ENCODE measurements at regions not wholly inside any gene's neighbourhood (a gene's known extent, or its start where the extent isn't known, plus 50 kb on each side); places are given as distances from the start of the nearest gene placed in this dataset.

DNA sequence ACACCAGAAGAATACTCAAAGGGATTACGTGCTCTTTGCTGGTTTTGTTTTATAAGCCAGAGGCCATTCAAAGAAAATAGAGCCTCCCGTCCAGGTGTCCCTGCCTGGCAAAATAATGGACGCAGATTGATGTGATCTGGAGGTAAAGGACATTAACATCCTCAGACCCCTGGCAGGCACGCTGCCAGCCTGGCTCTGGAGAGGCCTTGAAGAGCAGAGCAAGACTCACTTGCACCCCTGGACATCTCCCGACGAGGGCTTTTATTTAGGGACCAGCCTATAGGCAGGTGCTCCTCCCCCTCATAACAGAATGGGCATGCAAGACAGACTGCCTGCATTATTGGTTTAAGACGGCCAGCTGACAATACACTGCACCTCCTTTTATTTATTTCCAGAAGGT lies 291.3 kb downstream of the BCL11A start:
- in situ Hi-C loops (cut with MboI) = no loop called here

More for the DNA sequence above, 291.3 kb downstream of the BCL11A start:
- H3K9ac ChIP-seq (ENCODE audit: control insufficient read depth, insufficient read depth, low read length) = no peak overlapping the region
- SMC1A ChIA-PET (ENCODE audit: uncharacterized antibody, unreplicated experiment) = no interaction called here
- intact Hi-C loops (cut with micrococcal nuclease; ENCODE audit: unreplicated experiment) = no loop called here
- RAD21 ChIA-PET (ENCODE audit: unreplicated experiment) = no interaction called here
- CTCF ChIA-PET = no interaction called here
- no peaks in the 10 kb centered on the region for H3K79me2 ChIP-seq (ENCODE audit: control insufficient read depth, insufficient read depth, low read length)
- no peak for ATAC-seq
- H3K9me3 ChIP-seq (replicated peaks; ENCODE audit: control insufficient read depth, insufficient read depth, low read length) = no peaks in the 10 kb centered on the region
- BruUV-seq (replicated peaks) = no TSS peak
- no peak overlapping the region for H2AFZ ChIP-seq (ENCODE audit: control insufficient read depth, low read depth, low read length)
- no peak for FAIRE-seq
- no peaks in the 10 kb centered on the region for H3K4me1 ChIP-seq (ENCODE audit: control insufficient read depth, insufficient read depth, low read length)
- no peaks in the 10 kb centered on the region for H3K27me3 ChIP-seq (replicated peaks in 1 of 2; ENCODE audit: control insufficient read depth in 2 of 2, insufficient read depth in 2 of 2, low read length in 1 of 2)
- no peak overlapping the region for H3K27ac ChIP-seq (ENCODE audit: control insufficient read depth, insufficient read depth)
- POLR2A ChIA-PET = no interaction called here
- no peak overlapping the region for H3K4me3 ChIP-seq
- no peaks in the 10 kb centered on the region for H3K36me3 ChIP-seq (ENCODE audit: control insufficient read depth in 2 of 2, insufficient read depth in 2 of 2, low read length in 1 of 2)
- no peak for DNase-seq (ENCODE audit: low read depth, low spot score)
- TF ChIP-seq HDAC2 (IDR thresholded peaks at IDR 0.05) (no peak), KLF5 (IDR thresholded peaks at IDR 0.05; ENCODE audit: partially characterized antibody) (no peak), EGR1 (IDR thresholded peaks at IDR 0.05; ENCODE audit: borderline replicate concordance in 1 of 2, low read depth in 2 of 2, low read length in 2 of 2) (no peak), ETV6 (conservative IDR thresholded peaks at IDR 0.05 in 1 of 2, IDR thresholded peaks at IDR 0.05 in 1 of 2; ENCODE audit: borderline replicate concordance in 1 of 2, low read depth in 1 of 2) (no peak), CHD2 (IDR thresholded peaks at IDR 0.05; ENCODE audit: borderline replicate concordance, low read depth, low read length) (no peak)
- TF ChIP-seq, protein P1, sequence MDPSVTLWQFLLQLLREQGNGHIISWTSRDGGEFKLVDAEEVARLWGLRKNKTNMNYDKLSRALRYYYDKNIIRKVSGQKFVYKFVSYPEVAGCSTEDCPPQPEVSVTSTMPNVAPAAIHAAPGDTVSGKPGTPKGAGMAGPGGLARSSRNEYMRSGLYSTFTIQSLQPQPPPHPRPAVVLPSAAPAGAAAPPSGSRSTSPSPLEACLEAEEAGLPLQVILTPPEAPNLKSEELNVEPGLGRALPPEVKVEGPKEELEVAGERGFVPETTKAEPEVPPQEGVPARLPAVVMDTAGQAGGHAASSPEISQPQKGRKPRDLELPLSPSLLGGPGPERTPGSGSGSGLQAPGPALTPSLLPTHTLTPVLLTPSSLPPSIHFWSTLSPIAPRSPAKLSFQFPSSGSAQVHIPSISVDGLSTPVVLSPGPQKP (IDR thresholded peaks at IDR 0.05; ENCODE audit: low read depth, low read length) = no peak
- TF ChIP-seq, protein P2, sequence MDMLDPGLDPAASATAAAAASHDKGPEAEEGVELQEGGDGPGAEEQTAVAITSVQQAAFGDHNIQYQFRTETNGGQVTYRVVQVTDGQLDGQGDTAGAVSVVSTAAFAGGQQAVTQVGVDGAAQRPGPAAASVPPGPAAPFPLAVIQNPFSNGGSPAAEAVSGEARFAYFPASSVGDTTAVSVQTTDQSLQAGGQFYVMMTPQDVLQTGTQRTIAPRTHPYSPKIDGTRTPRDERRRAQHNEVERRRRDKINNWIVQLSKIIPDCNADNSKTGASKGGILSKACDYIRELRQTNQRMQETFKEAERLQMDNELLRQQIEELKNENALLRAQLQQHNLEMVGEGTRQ (IDR thresholded peaks at IDR 0.05; ENCODE audit: borderline replicate concordance, low read depth, low read length) = no peak
- TF ChIP-seq, protein P3, sequence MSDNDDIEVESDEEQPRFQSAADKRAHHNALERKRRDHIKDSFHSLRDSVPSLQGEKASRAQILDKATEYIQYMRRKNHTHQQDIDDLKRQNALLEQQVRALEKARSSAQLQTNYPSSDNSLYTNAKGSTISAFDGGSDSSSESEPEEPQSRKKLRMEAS (IDR thresholded peaks at IDR 0.05; ENCODE audit: low read depth, low read length) = no peak
- no peak overlapping the region for H3K4me2 ChIP-seq (ENCODE audit: control insufficient read depth, insufficient read depth)
- WGBS (ENCODE audit: insufficient coverage, insufficient replicate concordance, low lambda C conversion rate, missing lambda C conversion rate) = 63% methylated on average over 7 of the region's 7 CpGs
- no peaks in the 10 kb centered on the region for H4K20me1 ChIP-seq (ENCODE audit: control insufficient read depth, insufficient read depth)

Data from GM12878 (cell line).